Neural cell (in vitro differentiated cells): ENCODE measurements at regions not wholly inside any gene's neighbourhood (a gene's known extent, or its start where the extent isn't known, plus 50 kb on each side); places are given as distances from the start of the nearest gene placed in this dataset.
"Not testable (repeated sequence)": the region's sequence is repeated elsewhere in the genome, so short reads cannot be mapped to it uniquely, and the experiment has no call there.

ENCODE experiments used
- H2AFZ ChIP-seq: fragments of 200-600, 300-800 bp; sonication (generic), shearing (Covaris generic); 2 replicates; pipeline ENCODE4 v1.6.0; 2014; ENCODE audit warnings: low read depth, mild to moderate bottlenecking, antibody characterized with exemption, low read length, moderate library complexity
- H3F3A ChIP-seq: fragments of 200-600 bp; shearing (Covaris generic); 2 replicates; pipeline ENCODE4 v1.6.1; 2016; ENCODE audit warnings: mild to moderate bottlenecking, moderate library complexity, mixed read lengths, antibody characterized with exemption, low read length; ENCODE audit not compliant: insufficient read depth, poor library complexity, severe bottlenecking
- H3K27ac ChIP-seq: fragments of 200-600, 300-800 bp; sonication (generic), shearing (Covaris generic); 2 replicates; pipeline ENCODE4 v1.5.1; 2014; ENCODE audit warnings: mild to moderate bottlenecking, low read length, moderate library complexity
- H3K27me3 ChIP-seq: fragments of 300-800, 200-600 bp; sonication (generic), shearing (Covaris generic); 2 replicates; pipeline ENCODE4 v1.6.0; 2014; ENCODE audit warnings: mild to moderate bottlenecking, low read depth, low read length, moderate library complexity; ENCODE audit not compliant: insufficient read depth
- H3K36me3 ChIP-seq: fragments of 300-800, 200-600 bp; sonication (generic), shearing (Covaris generic); 2 replicates; pipeline ENCODE4 v1.5.1; 2014; ENCODE audit warnings: mild to moderate bottlenecking, antibody characterized with exemption, low read length, moderate library complexity; ENCODE audit not compliant: insufficient read depth
- H3K4me2 ChIP-seq: fragments of 300-800, 200-600 bp; sonication (generic), shearing (Covaris generic); 2 replicates; pipeline ENCODE4 v1.6.0; 2014; ENCODE audit warnings: mild to moderate bottlenecking, low read length
- H3K4me3 ChIP-seq: fragments of 300-800, 200-600 bp; sonication (generic), shearing (Covaris generic); 2 replicates; pipeline ENCODE4 v1.5.1; 2014; ENCODE audit warnings: mild to moderate bottlenecking, low read length, moderate library complexity
- H3K79me2 ChIP-seq: fragments of 200-600 bp; shearing (Covaris generic); replicated peaks from 2 replicates; pipeline ENCODE4 v1.6.0; 2014; ENCODE audit warnings: mild to moderate bottlenecking, low read length, moderate library complexity; ENCODE audit not compliant: insufficient read depth
- H3K9ac ChIP-seq: fragments of 300-800, 200-600 bp; sonication (generic), shearing (Covaris generic); 2 replicates; pipeline ENCODE4 v1.6.1; 2016; ENCODE audit warnings: mild to moderate bottlenecking, low read length, mixed read lengths
- H3K9me2 ChIP-seq: fragments of 200-600 bp; shearing (Covaris generic); 2 replicates; pipeline ENCODE4 v1.6.1; 2016; ENCODE audit warnings: mild to moderate bottlenecking, low read length, mixed read lengths; ENCODE audit not compliant: insufficient read depth
- H3K9me3 ChIP-seq: fragments of 200-600, 300-800 bp; sonication (generic), shearing (Covaris generic); 2 replicates; pipeline ENCODE4 v1.6.1; 2016; ENCODE audit warnings: mild to moderate bottlenecking, mixed run types, low read length, moderate library complexity, mixed read lengths
- H4K20me1 ChIP-seq: fragments of 200-600 bp; shearing (Covaris generic); 2 replicates; pipeline ENCODE4 v1.6.1; 2016; ENCODE audit warnings: mild to moderate bottlenecking, mixed run types; ENCODE audit not compliant: insufficient read depth
- CTCF ChIP-seq: fragments of 450-650 bp; IDR thresholded peaks from 2 replicates; pipeline ENCODE4 v1.5.1; 2014; ENCODE audit warnings: antibody characterized with exemption, mild to moderate bottlenecking, moderate library complexity; ENCODE audit not compliant: poor library complexity, severe bottlenecking
- EP300 ChIP-seq: fragments of 450-650 bp; conservative IDR thresholded peaks from 2 replicates; pipeline ENCODE4 v1.6.1; 2014; ENCODE audit warnings: antibody characterized with exemption, mild to moderate bottlenecking, moderate library complexity; ENCODE audit not compliant: poor library complexity, severe bottlenecking
- EZH2 ChIP-seq: fragments of 200-600, 300-800 bp; shearing (Covaris generic), sonication (generic); IDR thresholded peaks from 2 replicates; pipeline ENCODE4 v1.6.1; 2014; ENCODE audit warnings: antibody characterized with exemption, low read length, borderline replicate concordance, mild to moderate bottlenecking; ENCODE audit not compliant: insufficient read depth, poor library complexity, severe bottlenecking
- MXI1 ChIP-seq: fragments of 450-650 bp; conservative IDR thresholded peaks from 2 replicates; pipeline ENCODE4 v1.6.1; 2014; ENCODE audit warnings: antibody characterized with exemption, mild to moderate bottlenecking; ENCODE audit not compliant: poor library complexity, severe bottlenecking
- POLR2AphosphoS5 ChIP-seq: IDR thresholded peaks from 2 replicates; pipeline ENCODE4 v1.6.1; 2012
- RAD21 ChIP-seq: fragments of 450-650 bp; conservative IDR thresholded peaks from 2 replicates; pipeline ENCODE4 v1.6.1; 2014; ENCODE audit warnings: antibody characterized with exemption, mild to moderate bottlenecking, moderate library complexity
- REST ChIP-seq: IDR thresholded peaks from 2 replicates; pipeline ENCODE4 v1.6.1; 2012; ENCODE audit warnings: borderline replicate concordance
- SMC3 ChIP-seq: fragments of 450-650 bp; conservative IDR thresholded peaks from 2 replicates; pipeline ENCODE4 v1.6.1; 2014; ENCODE audit warnings: antibody characterized with exemption, mild to moderate bottlenecking, moderate library complexity; ENCODE audit not compliant: poor library complexity
- TAF1 ChIP-seq: IDR thresholded peaks from 2 replicates; pipeline ENCODE4 v1.6.1; 2012; ENCODE audit warnings: low read depth

DNA sequence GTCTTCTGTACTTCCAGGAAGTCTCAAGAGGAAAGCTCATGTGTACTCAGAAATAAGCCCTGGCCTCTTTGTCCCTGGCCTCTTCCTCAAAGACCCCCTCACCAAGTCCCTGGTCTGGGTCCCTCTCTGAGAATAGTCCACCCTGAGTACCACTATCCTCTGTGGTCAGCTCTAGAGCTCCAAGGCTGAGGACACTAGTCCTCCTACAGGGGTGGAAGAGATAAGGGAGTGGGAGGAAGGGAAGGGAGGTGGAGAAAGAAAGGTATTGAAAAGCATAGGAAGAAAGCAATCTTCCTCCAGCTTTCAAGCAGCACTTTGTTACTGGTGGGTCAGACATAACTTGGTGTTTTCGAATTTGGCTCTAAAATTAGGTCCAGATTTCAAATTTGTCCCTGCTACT is 181.4 kb downstream of the NRIP1 start:
- no peak overlapping the region for H3K4me2 ChIP-seq
- H3K9ac ChIP-seq, result no peak overlapping the region
- H3K36me3 ChIP-seq, result no peaks in the 10 kb centered on the region
- no peak overlapping the region for H2AFZ ChIP-seq
- no peaks in the 10 kb centered on the region for H3K27me3 ChIP-seq
- no peaks in the 10 kb centered on the region for H3K9me3 ChIP-seq
- H3K79me2 ChIP-seq, result no peaks in the 10 kb centered on the region
- H3K9me2 ChIP-seq, result no peaks in the 10 kb centered on the region
- no peak for TF ChIP-seq RAD21
- no peak for TF ChIP-seq TAF1
- TF ChIP-seq CTCF, result no peak
- TF ChIP-seq SMC3, result no peak
- no peak for TF ChIP-seq EP300
- TF ChIP-seq MXI1, result no peak
- TF ChIP-seq POLR2AphosphoS5, result no peak
- no peak for TF ChIP-seq EZH2
- no peak for TF ChIP-seq REST
- H4K20me1 ChIP-seq, result no peaks in the 10 kb centered on the region
- H3K27ac ChIP-seq, result no peak overlapping the region
- H3F3A ChIP-seq, result peaks cover 13% of the 10 kb centered on the region
- H3K4me3 ChIP-seq, result no peak overlapping the region

DNA sequence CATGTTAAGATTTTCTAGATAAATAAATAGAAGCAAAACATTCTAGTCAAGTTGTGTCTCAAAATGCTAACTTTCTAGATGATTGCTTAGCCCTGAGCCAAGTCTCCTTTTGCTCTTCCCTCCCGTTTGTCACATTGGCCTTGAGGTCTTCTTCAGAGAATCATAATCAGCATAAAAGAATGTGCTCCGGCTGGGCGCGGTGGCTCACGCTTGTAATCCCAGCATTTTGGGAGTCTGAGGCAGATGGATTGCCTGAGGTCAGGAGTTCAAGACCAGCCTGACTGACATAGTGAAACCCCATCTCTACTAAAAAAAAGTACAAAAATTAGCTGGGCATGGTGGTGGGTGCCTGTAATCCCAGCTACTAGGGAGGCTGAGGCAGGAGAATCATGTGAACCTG is 182.3 kb downstream of the NRIP1 start:
- H3K36me3 ChIP-seq, H3K9me3 ChIP-seq, H3K4me3 ChIP-seq, H3K27me3 ChIP-seq, H4K20me1 ChIP-seq, H3K4me2 ChIP-seq, H3K9me2 ChIP-seq, H3K27ac ChIP-seq, H3K79me2 ChIP-seq, H3K9ac ChIP-seq, H2AFZ ChIP-seq: not testable (repeated sequence)
- peaks cover 11% of the 10 kb centered on the region for H3F3A ChIP-seq

- Histone ChIP-seq H3K36me3 (no peaks in the 10 kb centered on the region), H3F3A (peaks cover 7% of the 10 kb centered on the region), H3K9me2 (no peaks in the 10 kb centered on the region), H3K4me2 (no peak overlapping the region), H3K79me2 (no peaks in the 10 kb centered on the region), H3K4me3 (no peak overlapping the region), H2AFZ (no peak overlapping the region), H3K27me3 (no peaks in the 10 kb centered on the region), H3K27ac (no peak overlapping the region), H3K9ac (no peak overlapping the region), H3K9me3 (no peaks in the 10 kb centered on the region), H4K20me1 (no peaks in the 10 kb centered on the region)
- TF ChIP-seq RAD21 (no peak), REST (no peak), EP300 (no peak), MXI1 (no peak), SMC3 (no peak), EZH2 (no peak), TAF1 (no peak), CTCF (no peak)
These were observed 182.8 kb downstream of the NRIP1 start for GRCh38 chr21:14881863-14882499.
